Thyroid gland (tissue), 4 donors: ENCODE measurements at regions not wholly inside any gene's neighbourhood (a gene's known extent, or its start where the extent isn't known, plus 50 kb on each side); places are given as distances from the start of the nearest gene placed in this dataset.

Source experiments
- CTCF ChIP-seq, 6 experiments: fragments of 200-600 bp in 3 of 6; fragments of 450-650 bp in 3 of 6; sonication (generic) in 3 of 6; IDR thresholded peaks; one replicate each; pipeline ENCODE4 v1.5.1; 2016 to 2019; ENCODE audit warnings: antibody characterized with exemption in 6 of 6, mild to moderate bottlenecking in 2 of 6, inconsistent platforms in 1 of 6, moderate library complexity in 1 of 6
- POLR2A ChIP-seq, 2 donors: fragments of 450-650 bp; IDR thresholded peaks; one replicate each; pipeline ENCODE4 v1.6.1; 2017; ENCODE audit warnings: antibody characterized with exemption in 2 of 2, mild to moderate bottlenecking in 2 of 2, moderate library complexity in 1 of 2

- TF ChIP-seq CTCF (IDR thresholded peaks at IDR 0.05), result no peak
- no peak for TF ChIP-seq POLR2A (IDR thresholded peaks at IDR 0.05)
Measured at GRCh38 chr9:80804873-80805272, 884.5 kb downstream of the TLE1 start.
